OCI-LY1 (cell line): ENCODE measurements at regions not wholly inside any gene's neighbourhood (a gene's known extent, or its start where the extent isn't known, plus 50 kb on each side); places are given as distances from the start of the nearest gene placed in this dataset.

ENCODE experiments used
- H2AFZ ChIP-seq: fragments of 200-600 bp; sonication (generic), shearing (Covaris generic); 2 replicates; pipeline ENCODE4 v1.6.0; 2014; ENCODE audit warnings: antibody characterized with exemption, mild to moderate bottlenecking, low read length
- H3F3A ChIP-seq: fragments of 200-600 bp; sonication (generic), shearing (Covaris generic); 2 replicates; pipeline ENCODE4 v1.6.0; 2014; ENCODE audit warnings: mild to moderate bottlenecking, antibody characterized with exemption, low read length, moderate library complexity; ENCODE audit not compliant: insufficient read depth
- H3K27ac ChIP-seq: fragments of 200-600 bp; sonication (generic); 2 replicates; pipeline ENCODE4 v1.5.1; 2014; ENCODE audit warnings: low read length, mixed run types, mild to moderate bottlenecking, low read depth; ENCODE audit not compliant: poor library complexity, severe bottlenecking
- H3K27me3 ChIP-seq: fragments of 200-600 bp; sonication (generic); 2 replicates; pipeline ENCODE4 v1.6.0; 2014; ENCODE audit warnings: antibody characterized with exemption, mild to moderate bottlenecking, low read length, moderate library complexity; ENCODE audit not compliant: insufficient read depth
- H3K36me3 ChIP-seq: fragments of 200-600 bp; sonication (generic); 2 replicates; pipeline ENCODE4 v1.6.1; 2014; ENCODE audit warnings: mild to moderate bottlenecking, antibody characterized with exemption, low read length, moderate library complexity, mixed read lengths; ENCODE audit not compliant: insufficient read depth
- H3K4me1 ChIP-seq: fragments of 200-600 bp; sonication (generic); 2 replicates; pipeline ENCODE4 v1.5.1; 2014; ENCODE audit warnings: mild to moderate bottlenecking, low read length, moderate library complexity; ENCODE audit not compliant: insufficient read depth, severe bottlenecking
- H3K4me2 ChIP-seq: fragments of 200-600 bp; sonication (generic), shearing (Covaris generic); 2 replicates; pipeline ENCODE4 v1.6.1; 2014; ENCODE audit warnings: low read length
- H3K4me3 ChIP-seq: fragments of 200-600 bp; sonication (generic); 2 replicates; pipeline ENCODE4 v1.5.1; 2014; ENCODE audit warnings: low read length, low read depth, mild to moderate bottlenecking, mixed read lengths; ENCODE audit not compliant: poor library complexity, severe bottlenecking
- H3K79me2 ChIP-seq: fragments of 200-600 bp; shearing (Covaris generic); 2 replicates; pipeline ENCODE4 v1.6.1; 2016; ENCODE audit warnings: mixed run types, low read length, mixed read lengths; ENCODE audit not compliant: insufficient read depth
- H3K9ac ChIP-seq: fragments of 200-600 bp; sonication (generic), shearing (Covaris generic); 2 replicates; pipeline ENCODE4 v1.6.1; 2014; ENCODE audit warnings: mild to moderate bottlenecking, low read length, mixed read lengths
- H3K9me2 ChIP-seq: fragments of 200-600 bp; sonication (generic), shearing (Covaris generic); 2 replicates; pipeline ENCODE4 v1.6.1; 2014; ENCODE audit warnings: low read depth, mild to moderate bottlenecking, low read length, mixed read lengths
- H3K9me3 ChIP-seq: fragments of 200-600 bp; shearing (Covaris generic); 2 replicates; pipeline ENCODE4 v1.6.1; 2014; ENCODE audit warnings: low read length, mixed read lengths
- H4K20me1 ChIP-seq: fragments of 200-600 bp; sonication (generic), shearing (Covaris generic); 2 replicates; pipeline ENCODE4 v1.6.0; 2016; ENCODE audit warnings: mild to moderate bottlenecking, low read length; ENCODE audit not compliant: insufficient read depth
- CTCF ChIP-seq: fragments of 200-600 bp; sonication (generic), shearing (Covaris generic); IDR thresholded peaks from 2 replicates; pipeline ENCODE4 v1.5.1; 2017; ENCODE audit warnings: mild to moderate bottlenecking, antibody characterized with exemption, low read length, moderate library complexity, mixed read lengths
- EZH2 ChIP-seq: fragments of 200-600 bp; sonication (generic), shearing (Covaris generic); IDR thresholded peaks from 2 replicates; pipeline ENCODE4 v1.8.0; 2017; ENCODE audit warnings: borderline replicate concordance, mixed run types, mild to moderate bottlenecking, antibody characterized with exemption, low read length, moderate library complexity, mixed read lengths

GRCh38 chr20:63117151-63117550 is 98.8 kb downstream of the YTHDF1 start:
- Histone ChIP-seq H3K9me2 (no peaks in the 10 kb centered on the region), H3K27me3 (no peaks in the 10 kb centered on the region; the same call in 1 of the 2 replicates), H3K79me2 (no peaks in the 10 kb centered on the region), H3K9ac (no peak overlapping the region), H3F3A (no peaks in the 10 kb centered on the region), H4K20me1 (no peaks in the 10 kb centered on the region), H2AFZ (no peak overlapping the region), H3K4me3 (no peak overlapping the region), H3K4me1 (no peaks in the 10 kb centered on the region), H3K9me3 (no peaks in the 10 kb centered on the region), H3K36me3 (no peaks in the 10 kb centered on the region), H3K27ac (no peak overlapping the region), H3K4me2 (no peak overlapping the region)
- TF ChIP-seq CTCF, result no peak
- no peak for TF ChIP-seq EZH2

- Histone ChIP-seq H3K9ac (no peak overlapping the region), H4K20me1 (no peaks in the 10 kb centered on the region), H3K9me2 (no peaks in the 10 kb centered on the region), H3K4me3 (no peak overlapping the region), H3K4me1 (no peaks in the 10 kb centered on the region), H3K36me3 (no peaks in the 10 kb centered on the region), H3K27ac (no peak overlapping the region), H3F3A (no peaks in the 10 kb centered on the region), H2AFZ (no peak overlapping the region), H3K79me2 (no peaks in the 10 kb centered on the region), H3K9me3 (0 out of 2 replicates have a peak, but pooled peaks cover 3% of the 10 kb centered on the region), H3K4me2 (no peak overlapping the region), H3K27me3 (no peaks in the 10 kb centered on the region; the same call in 1 of the 2 replicates)
- TF ChIP-seq EZH2, result no peak
- no peak for TF ChIP-seq CTCF
Measured at GRCh38 chr20:63116412-63117106, 99.4 kb downstream of the YTHDF1 start.

- Histone ChIP-seq H3K9me2 (no peaks in the 10 kb centered on the region), H3K9me3 (0 out of 2 replicates have a peak, but pooled peaks cover 4% of the 10 kb centered on the region), H4K20me1 (no peaks in the 10 kb centered on the region), H3K4me3 (no peak overlapping the region), H2AFZ (no peak overlapping the region), H3K4me2 (no peak overlapping the region), H3K9ac (no peak overlapping the region), H3K27ac (no peak overlapping the region), H3K36me3 (no peaks in the 10 kb centered on the region), H3F3A (no peaks in the 10 kb centered on the region), H3K4me1 (no peaks in the 10 kb centered on the region), H3K79me2 (no peaks in the 10 kb centered on the region), H3K27me3 (no peaks in the 10 kb centered on the region; the same call in 1 of the 2 replicates)
- no peak for TF ChIP-seq EZH2
- no peak for TF ChIP-seq CTCF
Measured at GRCh38 chr20:63115651-63116411, 100.1 kb downstream of the YTHDF1 start.
